Kasumi-1 (cell line): ENCODE measurements at regions not wholly inside any gene's neighbourhood (a gene's known extent, or its start where the extent isn't known, plus 50 kb on each side); places are given as distances from the start of the nearest gene placed in this dataset.

Experiments
- DNase-seq, 2 experiments: peaks; one replicate each; lab custom pipeline; 2025; lab: John Stamatoyannopoulos, UW

DNA sequence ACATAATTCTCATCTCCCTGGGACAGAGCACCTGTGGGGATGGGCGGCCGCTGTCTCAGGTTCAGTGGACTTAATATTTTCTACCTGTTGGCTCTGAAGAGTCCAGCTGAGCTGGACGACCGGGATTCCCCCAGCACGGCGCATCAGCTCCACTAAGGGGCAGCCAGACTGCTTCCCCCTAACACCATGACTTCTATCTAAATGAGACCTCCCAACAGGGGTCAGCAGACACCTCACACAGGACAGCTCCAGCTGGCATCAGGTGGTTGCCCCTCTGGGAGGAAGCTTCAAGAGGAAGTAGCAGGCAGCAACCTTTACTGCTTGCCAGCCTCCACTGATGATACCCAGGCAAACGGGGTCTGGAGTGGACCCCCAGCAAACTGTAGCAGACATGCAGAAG is 226.0 kb upstream of the DSEL start:
- no peak for DNase-seq

DNA sequence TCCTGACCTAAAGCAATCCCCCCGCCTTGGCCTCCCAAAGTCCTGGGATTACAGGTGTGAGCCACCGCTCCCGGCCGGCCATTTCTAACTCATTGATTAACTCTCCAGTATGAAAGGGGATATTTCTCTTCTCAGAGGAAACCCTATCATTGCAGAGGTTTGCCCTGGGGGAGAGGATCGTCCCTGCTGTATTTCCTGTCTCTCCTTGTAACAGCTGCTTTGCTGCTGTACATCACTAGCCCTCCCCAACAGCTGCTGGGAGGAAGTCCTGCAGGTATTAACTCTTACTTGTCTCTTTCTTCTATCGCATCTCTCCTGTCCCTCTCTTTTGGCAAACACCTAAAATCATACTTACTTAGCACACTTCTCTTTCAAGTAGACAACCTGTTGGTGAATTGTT is 219.0 kb upstream of the DSEL start:
- DNase-seq: no peak

GRCh38 chr18:67733088-67733487 is 216.6 kb upstream of the DSEL start:
- no peak for DNase-seq

GRCh38 chr18:67731851-67732250 is 215.3 kb upstream of the DSEL start:
- DNase-seq: no peak

DNA sequence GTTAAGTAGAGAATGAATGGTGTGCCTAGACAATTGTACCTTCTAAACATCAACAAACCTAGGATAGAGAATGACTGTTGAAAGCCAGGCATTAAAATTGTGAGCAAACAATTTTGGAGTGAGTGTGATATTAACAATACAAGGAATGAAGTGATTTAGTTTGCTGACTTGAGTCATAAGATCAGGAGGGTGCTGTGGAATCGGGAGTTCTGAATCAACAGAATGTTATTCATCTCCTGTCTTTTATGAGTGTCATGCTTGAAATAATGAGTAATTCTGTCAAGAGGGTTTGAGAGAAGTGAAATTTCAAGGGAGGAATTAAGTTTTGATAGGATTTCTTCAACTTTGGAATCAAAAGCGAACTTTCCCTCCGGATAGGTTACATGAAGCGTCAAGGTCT is 214.4 kb upstream of the DSEL start:
- DNase-seq: no peak

DNA sequence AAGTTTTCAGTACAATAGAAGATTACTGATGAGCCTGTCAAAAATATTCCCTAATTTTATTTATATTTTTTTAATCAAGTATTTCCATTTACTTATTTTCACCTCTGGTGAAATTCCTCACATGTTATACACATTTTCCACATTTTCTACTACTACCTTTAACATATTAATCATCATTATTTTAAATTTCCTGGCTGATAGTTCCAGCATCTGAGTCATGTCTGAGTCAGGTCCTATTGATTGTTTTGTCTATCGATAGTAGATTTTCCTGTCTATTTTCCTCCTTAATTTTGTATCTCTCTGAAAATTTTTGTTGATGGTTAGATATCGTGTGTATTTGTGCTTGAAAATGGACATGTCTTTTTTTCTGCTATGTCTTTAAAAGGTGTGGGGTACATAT is 211.8 kb upstream of the DSEL start:
- DNase-seq: no peak

GRCh38 chr18:67726882-67727281 is 210.4 kb upstream of the DSEL start:
- no peak for DNase-seq

DNA sequence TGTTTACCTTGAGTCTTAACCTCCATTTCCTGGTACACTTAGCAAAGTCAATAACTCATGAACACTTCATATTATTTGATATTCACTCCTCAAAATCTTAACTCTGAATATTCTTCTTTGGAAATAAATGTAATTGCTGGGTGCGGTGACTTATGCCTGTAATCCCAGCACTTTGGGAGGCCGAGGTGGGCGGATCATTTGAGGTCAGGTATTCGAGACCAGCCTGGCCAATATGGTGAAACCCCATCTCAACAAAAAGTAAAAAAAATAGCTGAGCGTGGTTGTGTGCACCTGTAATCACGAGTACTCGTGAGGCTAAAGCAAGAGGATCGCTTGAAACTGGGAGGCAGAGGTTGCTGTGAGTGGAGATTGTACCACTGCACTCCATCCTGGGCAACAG is 201.3 kb upstream of the DSEL start:
- DNase-seq: no peak

- DNase-seq: no peak
Observed at GRCh38 chr18:67715567-67715966, 199.0 kb upstream of the DSEL start.

GRCh38 chr18:67710639-67711038 is 194.1 kb upstream of the DSEL start:
- DNase-seq: peak in 1 of 2 experiments; percentile 8

GRCh38 chr18:67705748-67706147 is 189.2 kb upstream of the DSEL start:
- DNase-seq: peak in 1 of 2 experiments; percentile 2

GRCh38 chr18:67695684-67696083 is 179.2 kb upstream of the DSEL start:
- no peak for DNase-seq

GRCh38 chr18:67694787-67695186 is 178.3 kb upstream of the DSEL start:
- no peak for DNase-seq

GRCh38 chr18:67692811-67693210 is 176.3 kb upstream of the DSEL start:
- no peak for DNase-seq

DNA sequence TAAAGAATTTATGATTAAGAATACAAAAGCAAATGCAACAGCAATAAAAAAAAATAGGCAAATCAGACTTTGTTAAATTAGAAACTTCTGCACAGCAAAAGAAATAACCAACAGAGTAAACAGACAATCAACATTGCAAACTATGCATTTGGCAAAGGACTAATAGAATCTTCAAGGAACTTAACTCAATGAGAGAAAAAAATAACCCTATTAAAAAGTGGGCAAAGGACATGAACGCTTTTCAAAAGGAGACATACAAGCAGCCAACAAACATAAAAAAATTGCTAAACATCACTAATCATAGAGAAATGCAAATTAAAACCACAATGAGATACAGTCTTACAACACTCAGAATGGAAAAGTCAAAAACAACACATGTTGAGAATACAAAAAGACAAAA is 166.0 kb upstream of the DSEL start:
- DNase-seq: no peak

DNA sequence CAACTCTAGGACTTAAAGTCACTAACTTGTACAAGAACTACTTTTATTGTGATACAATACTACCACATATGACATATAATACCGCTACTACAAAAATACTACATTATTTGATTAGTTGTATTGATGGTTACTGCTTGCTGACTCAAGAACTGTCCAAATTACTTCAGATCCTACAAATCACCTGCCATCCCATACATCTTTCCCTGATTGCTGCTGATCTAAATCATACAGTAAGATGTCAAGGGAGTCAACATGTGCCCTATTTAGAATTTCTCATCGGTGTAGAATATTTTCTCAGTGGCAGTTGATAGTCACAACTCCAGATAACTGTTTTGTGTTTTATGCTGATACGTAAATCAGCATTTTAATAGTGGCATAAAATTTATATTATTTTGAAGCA is 161.0 kb upstream of the DSEL start:
- no peak for DNase-seq

- no peak for DNase-seq
Observed at GRCh38 chr18:67672716-67673115, 156.2 kb upstream of the DSEL start.

DNA sequence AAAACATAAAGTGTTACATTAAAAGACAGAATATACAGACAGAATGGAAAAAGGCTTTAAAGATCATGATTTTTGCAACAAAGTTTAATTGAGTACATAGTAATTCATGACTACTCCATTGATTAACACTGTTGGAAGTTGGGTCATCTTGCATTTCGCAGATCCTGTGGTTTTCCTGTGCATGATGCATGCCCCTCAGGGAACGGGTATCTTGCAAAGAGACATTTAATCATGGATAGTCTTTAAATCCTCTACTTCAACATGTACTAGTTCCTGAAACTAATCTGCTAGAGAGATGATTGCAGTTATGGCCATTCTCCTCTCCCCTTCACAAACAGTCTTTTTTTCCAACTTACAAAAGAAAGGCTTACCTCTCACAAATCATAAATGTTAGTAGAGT is 155.6 kb upstream of the DSEL start:
- DNase-seq: no peak

- DNase-seq: no peak
Observed at GRCh38 chr18:67670024-67670543, 153.6 kb upstream of the DSEL start.

- DNase-seq: no peak
Observed at GRCh38 chr18:67665266-67665665, 148.7 kb upstream of the DSEL start.

GRCh38 chr18:67662996-67663395 is 146.5 kb upstream of the DSEL start:
- no peak for DNase-seq

DNA sequence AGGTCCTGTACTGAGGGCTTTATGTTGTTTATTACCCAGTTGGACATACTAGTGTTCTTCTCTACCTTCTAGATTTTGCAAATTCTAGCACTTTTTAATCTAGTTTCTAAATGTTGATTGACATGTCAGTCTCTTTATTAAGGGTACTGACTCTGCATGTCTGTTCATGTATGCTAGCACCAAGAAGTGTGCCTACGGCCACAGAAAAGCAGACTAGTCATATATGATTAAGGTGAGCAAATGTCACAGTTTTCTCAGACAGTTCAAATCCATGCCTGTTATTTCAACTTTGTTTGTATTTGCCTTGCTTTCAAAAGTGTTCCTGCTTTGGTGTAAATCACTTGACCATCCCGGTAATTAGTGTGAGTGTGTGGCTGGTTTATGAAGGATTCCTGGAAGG is 145.0 kb upstream of the DSEL start:
- DNase-seq: no peak

DNA sequence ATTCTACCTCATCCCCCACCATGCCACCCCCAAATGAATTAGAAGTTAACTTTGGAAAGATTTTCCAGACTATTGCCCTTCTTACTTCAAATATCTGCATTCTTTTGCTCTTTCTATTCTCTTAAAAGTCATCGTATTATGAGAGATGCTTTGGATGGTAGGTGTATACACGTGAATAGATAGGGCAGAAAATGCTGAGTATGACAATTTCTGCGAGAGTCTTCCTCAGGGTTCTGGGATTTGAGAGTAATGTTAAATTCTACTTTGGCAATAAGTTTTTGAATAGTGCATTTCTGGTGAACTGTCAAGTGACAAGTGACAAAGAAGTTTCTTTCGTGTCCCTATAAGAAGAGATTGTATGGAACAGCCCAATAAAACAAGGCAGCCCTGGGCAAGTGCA is 137.6 kb upstream of the DSEL start:
- no peak for DNase-seq

DNA sequence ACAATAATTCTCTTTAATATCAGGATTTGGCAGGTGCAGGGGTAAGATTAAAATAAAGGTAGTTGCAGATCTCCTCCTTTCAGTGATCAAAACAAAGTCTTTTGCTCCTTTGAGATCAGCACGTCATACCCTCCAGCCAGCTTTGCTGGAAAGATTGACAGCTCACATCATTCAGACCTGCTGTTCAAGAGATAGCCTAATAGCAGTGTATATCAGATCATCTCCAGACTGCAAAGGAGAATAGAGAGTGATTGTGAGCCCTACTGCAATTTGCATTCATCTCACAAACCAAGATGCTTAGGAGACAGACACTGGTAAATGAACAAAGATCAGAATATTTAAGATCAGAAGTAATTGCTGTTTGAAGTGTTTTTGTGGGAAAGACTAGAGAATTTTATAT is 135.8 kb upstream of the DSEL start:
- no peak for DNase-seq

DNA sequence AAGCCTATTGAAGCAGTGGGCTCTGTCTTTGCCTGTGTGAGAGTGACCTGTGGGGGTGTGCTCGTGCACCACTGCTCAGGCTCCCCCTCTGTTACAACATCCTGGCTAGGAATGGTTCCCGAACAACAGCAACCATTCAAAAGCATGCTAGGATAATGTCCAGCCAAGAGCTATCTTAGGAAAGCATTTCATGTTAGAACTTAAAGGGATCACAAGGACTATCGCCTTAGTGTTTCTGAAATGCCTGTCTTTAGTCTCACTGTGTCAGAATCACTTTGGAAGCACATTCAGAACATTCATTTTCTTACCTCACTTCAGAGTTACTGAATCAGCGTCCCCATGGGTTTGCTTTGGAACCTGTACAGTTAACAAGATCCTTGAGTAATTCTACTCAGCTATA is 134.9 kb upstream of the DSEL start:
- DNase-seq: no peak
